HK-2 (cell line): ENCODE measurements at regions not wholly inside any gene's neighbourhood (a gene's known extent, or its start where the extent isn't known, plus 50 kb on each side); places are given as distances from the start of the nearest gene placed in this dataset.
"Not testable (repeated sequence)": the region's sequence is repeated elsewhere in the genome, so short reads cannot be mapped to it uniquely, and the experiment has no call there.

Experiments
- DNase-seq: peaks from one replicate; pipeline ENCODE4 v3.0.0-alpha.2; 2018; ENCODE audit not compliant: unreplicated experiment

DNA sequence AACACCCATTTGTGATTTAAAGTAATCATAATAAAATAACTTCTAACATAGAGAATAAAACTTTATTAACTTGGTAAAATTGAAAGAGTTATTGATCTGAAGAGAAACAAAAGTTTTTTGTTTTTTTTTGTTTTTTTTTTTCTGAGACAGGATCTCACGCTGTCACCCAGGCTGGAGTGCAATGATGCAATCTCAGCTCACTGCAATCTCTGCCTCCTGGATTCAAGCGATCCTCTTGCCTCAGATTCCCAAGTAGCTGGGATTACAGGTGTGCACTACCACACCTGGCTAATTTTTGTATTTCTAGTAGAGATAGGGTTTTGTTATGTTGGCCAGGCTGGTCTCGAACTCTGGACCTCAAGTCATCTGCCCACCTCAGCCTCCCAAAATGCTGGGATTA, 116.5 kb upstream of the SPATA31D4 start:
- DNase-seq, result not testable (repeated sequence)

DNA sequence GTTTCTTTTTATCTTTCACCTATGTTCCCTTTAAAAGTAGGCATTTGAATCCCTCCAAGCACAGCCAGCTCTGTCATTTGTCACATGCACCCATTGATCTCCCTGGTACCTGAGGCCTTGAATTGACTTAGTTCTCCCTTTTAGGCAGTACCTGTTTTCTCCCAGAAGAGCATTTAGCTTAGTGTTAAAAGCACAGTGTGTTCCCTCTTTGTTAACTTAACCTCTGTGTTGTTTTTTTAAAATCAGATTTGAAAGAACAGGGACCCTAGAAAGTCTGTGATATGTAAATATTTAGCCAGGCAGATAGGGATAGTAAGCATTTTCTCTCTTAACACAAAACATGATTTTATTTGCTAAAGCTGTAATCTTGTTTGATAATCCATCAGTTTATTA, 113.8 kb upstream of the SPATA31D4 start:
- no peak for DNase-seq

- DNase-seq, result no peak
Measured at GRCh38 chr9:81814794-81815464, 113.3 kb upstream of the SPATA31D4 start.

GRCh38 chr9:81815781-81816180, 112.4 kb upstream of the SPATA31D4 start:
- no peak for DNase-seq

DNA sequence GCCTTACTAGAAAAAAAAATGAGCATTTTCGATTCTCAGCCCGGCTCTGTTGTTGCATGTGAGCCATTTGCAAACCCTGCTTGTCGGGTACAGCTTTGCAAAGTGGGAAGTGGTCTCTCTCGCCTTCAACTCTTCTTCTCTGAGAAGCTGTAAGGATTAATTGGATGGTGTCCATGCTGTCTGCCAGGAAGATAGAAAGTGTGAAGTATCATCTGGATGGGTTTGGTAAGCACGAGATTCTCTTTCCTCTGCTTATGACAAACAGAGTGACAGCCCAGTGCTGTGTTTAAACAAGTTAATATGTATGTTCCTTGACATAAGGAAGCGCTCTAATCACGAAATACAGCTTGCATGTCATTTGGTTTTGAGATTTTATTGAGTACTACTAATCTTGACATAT, 109.1 kb upstream of the SPATA31D4 start:
- DNase-seq, result no peak

DNA sequence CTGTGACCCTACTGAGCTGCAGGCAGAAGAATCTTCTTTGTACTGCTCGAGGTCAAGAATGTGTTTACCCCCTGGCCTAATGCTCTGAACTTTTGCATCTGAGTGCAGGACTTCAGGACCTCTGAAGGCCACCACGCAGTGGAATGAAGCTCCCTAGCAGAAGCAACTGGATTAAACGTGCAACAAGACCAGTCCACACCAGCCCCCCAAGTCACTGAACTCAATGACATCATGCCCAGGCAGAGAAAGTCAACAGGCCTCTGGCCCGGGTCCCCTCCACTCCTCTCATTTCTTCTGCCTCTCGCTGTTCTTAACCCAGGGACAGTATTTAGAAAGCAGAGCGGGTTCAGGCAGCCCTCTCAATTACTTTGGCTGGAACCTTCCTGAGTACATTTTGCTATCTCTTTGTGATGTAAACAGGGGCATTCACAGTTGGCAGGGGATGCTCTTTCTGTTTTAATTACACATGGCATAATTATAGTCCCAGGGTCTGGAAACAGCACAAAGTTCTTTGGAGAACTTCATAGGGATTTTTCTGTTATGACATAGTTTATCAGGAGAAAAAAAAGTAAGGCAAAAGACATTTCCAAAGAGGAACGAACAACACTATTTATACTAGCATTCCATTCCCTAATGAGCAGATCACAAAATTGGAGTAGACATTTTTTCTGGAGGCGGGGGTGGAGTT, 108.2 kb upstream of the SPATA31D4 start:
- DNase-seq, result no peak

DNA sequence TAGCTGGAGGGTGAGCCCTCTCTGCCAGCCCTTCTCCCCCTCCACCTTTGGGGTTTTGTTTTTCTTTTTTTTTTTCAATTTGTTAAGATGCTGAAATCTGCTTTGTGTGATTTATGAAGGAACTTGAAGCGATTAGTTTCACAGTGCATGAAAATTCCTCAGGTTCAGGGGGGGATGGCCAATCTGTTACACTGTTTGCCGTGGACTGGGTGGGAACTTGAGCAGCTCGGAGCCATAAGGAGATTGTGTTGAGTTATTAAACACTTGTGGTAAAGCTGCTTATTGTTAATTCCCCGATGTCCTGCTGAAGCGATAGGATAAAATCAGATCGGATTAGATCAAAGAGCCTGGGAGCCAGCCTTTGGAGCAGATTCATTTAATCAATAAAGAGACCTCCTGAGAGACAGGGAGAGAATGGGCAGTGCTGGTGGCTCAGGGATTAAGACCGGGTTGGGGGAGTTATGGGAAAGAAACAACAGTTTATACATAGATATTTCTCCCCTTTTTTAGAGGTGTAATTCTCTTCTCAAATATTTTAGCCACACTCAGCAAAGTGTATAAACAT, 105.8 kb upstream of the SPATA31D4 start:
- no peak for DNase-seq

DNA sequence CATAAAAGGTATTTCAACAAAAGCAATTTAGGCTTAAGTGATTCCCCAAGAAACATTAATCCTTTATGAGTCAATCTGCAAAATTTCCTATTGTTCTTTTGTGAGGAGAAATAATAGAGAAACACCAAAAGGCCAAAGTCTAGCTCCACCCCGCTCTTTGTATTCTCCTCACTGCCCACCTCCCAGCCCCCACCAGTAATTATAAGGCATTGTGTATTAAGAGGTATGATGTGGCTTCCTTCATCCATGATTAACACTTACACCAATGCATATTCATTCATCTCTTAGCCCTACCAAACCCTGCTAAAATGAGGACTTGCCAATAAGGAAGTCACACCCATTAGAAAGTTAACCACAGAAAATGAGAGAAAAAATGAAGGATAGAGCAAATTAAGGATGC, 105.3 kb upstream of the SPATA31D4 start:
- no peak for DNase-seq

DNA sequence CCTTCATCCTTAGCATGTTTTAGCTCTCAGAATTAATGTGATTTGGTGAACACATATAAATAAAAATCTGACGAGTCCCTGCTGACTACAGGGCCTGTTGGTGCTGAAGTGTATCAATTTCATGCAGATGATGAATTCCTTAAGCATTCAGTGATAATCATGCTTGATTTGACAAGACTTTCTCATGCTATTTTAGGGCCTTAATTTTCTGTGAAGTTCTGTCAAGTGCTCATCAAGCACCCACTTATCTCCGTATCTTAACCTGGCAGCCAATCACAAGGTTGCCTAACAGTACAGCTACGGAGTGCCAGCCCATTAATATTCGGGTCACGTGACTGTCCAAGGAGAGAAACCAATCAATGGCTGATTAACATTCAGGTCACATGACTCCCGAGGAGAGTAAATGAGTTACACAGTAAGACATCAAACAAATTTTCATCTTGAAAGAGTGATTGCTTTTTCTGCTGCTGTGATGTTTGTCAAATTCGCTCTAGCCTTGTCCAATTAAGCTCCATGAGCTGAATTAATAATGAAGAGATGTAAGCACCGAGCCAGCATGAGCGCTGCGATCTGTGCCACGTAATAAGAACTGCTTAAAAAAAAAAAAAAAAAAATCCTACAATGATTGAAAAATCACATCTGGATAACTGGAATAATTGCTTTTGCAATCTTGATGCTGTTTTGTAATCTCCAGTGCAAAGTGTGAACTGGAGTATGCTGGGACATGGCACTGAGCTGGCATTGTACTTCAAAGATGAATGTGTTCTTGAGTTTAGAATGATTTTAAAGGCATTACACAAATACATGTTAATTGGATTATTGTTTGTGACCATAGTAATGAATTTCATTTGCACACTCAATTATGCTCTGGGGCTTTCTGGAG, 104.3 kb upstream of the SPATA31D4 start:
- no peak for DNase-seq

GRCh38 chr9:81824802-81825730, 103.2 kb upstream of the SPATA31D4 start:
- DNase-seq, result no peak

- DNase-seq, result peak; percentile 60
Measured at GRCh38 chr9:81825846-81826516, 102.2 kb upstream of the SPATA31D4 start.

DNA sequence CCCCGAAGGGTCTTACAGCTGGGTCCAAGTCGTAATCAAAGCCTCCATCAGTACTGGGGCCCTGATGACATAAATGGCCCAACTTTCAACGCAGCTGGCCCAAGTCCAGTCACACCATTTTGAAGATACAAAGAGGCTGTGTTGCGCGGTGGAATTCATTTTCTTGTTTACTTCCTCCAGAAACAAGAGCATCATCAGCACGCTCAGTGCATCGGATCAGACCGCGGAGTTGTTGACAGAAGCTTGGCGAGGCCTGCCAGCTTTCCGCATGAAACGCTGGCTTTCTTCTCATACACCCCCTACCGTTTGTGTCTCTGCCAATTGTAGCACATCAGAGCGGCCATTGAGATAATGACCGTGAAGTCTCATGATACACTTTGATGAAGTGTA, 101.7 kb upstream of the SPATA31D4 start:
- DNase-seq, result no peak

DNA sequence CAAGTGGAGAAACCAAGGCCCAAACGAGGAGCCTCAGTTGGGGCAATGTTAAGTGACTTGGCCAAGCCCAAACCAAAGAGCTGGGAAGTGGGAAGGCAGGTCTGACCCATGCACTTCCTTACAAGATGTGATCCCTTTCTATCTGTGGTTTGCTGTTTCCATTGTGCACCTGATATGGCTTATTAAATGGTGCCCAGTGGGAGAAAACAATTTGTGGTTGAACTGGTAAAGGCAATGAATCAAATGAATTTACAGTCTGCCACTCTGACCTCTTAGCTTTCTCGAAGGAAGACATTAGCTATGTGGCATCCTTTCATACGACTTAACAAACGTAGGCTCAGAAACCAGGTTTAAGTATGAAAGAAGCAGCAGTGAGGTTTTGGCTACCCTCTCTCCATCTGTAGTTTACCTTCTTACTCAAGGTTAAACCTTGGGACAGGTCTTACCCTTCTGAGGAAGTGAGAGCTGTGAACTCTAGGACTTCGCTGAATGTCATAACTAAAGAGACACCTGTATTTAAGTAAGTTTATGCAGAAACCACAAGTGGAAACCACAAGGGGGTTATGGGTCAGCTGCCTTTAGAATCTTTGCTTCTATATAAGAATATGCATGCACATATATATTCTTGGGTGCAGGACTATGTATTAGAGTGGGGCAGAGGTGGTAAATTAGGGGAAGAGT, 100.5 kb upstream of the SPATA31D4 start:
- no peak for DNase-seq

DNA sequence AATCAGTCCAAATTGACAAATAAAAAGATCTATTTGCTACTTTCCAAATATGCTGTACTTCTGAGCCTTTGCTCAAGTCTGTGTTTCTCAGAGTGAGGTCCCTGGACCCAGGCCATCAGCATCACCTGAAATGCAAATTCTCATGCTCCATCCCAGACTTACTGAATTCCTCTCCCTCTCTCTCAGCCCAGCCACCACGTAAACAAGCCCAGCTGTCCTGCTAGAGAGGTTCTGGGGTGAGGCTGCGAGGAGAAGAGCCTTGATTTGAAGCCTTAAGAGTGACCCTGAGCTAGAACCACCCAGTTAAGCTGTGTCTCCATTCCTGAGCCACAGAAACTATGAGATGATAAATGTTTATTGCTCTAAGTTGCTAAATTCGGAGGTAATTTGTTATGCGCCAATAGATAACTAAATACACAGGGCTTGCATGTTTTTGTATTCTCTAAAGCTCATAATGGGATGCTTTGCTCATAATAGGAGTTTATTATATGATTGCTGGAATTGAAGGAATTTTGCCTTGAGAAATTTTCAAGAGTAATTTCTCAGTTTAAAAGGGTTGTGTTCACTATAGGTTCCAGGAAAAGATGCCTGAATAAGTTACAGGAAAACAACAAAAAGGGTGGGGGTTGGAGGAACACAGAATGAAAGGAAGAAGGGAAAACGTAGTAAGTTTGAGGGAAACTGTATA, 98.9 kb upstream of the SPATA31D4 start:
- no peak for DNase-seq

GRCh38 chr9:81830431-81830830, 97.8 kb upstream of the SPATA31D4 start:
- not testable (repeated sequence) for DNase-seq

GRCh38 chr9:81832571-81833285, 95.5 kb upstream of the SPATA31D4 start:
- DNase-seq, result no peak

DNA sequence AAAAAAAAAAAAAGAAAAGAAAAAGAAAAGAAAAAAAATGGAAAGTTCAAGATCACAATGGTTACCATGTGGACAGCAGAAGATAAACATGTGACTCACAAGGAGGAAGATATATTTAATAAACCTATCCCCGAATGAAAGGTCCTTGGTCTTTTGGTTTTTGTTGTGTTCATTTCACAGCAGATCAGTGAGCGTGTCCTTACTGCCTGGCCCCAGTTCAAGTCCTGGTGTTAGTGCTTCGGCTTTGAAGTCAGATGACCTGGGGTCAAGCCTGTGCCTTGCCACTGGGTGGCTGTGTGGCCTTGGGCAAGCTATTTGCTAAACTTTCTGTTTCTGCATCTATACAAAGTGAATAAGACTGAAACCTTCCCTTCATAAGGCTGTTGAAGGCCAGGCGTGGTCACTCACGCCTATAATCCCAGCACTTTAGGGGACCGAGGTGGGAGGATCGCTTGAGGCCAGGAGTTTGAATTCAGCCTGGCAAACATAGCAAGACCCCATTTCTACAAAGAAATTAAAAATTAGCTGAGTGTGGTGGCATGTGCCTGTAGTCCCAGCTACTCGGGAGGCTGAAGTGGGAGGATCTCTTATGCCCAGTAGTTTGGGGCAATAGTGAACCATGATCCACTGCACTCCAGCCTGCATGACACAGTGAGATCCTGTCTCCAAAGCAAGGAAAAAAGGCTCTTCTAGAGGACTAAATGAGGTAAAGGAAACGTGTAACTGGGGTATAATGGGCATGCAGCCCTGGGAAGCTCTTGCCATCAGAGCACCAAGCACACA, 94.5 kb upstream of the SPATA31D4 start:
- no peak for DNase-seq

DNA sequence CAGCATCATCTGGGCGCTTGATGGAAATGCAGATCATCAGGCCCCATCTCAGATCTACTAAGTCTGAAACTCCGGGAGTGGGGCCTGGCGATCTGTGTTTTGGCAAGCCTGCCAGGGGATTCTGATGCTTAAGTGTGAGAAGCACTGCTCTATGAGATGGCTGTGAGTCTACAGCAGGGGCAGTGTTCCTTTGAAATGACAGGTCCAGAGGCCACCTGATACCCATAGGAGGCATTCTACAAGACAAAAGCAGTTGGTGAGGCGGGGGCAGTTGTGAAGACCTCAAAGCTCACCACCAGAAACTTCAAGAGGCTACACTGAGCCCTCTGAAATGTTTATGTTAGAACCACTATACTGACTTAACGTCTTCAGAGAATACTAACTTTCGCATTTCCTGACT, 86.9 kb upstream of the SPATA31D4 start:
- DNase-seq, result no peak
